ENCODE measurements at regions not wholly inside any gene's neighbourhood (a gene's known extent, or its start where the extent isn't known, plus 50 kb on each side); places are given as distances from the start of the nearest gene placed in this dataset.
A peak's percentile ranks its signal among the peaks of the same experiment; 100 is the strongest.

DNA sequence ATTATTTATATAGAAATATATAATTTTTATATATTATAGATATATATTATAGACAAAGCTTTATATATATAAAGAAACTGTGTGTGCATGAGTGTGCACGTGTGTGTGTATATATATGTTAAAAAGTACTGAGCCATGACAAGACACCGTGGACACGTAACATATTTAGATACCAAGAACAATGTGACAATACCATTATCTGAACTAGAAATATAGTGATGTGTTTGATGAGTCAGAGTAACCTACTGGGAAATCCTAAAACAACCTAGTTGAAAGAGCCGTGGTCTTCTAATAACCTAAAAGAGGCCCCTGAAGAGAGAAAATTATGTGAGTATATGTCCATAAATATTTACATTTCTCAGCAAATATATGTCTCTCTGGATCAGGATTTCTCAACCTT is 50.7 kb upstream of the ITGB8 start:
- DNase-seq = no peak
- Histone ChIP-seq H3K4me3 (ENCODE audit: low read depth in 2 of 2, low read length in 1 of 2) (no peak overlapping the region), H2AFZ (ENCODE audit: low read depth) (no peak overlapping the region), H3K36me3 (replicated peaks in 1 of 2; ENCODE audit: control insufficient read depth in 1 of 2, insufficient read depth in 2 of 2, low read length in 1 of 2) (no peaks in the 10 kb centered on the region), H3K4me2 (no peak overlapping the region), H3K27me3 (ENCODE audit: insufficient read depth) (no peaks in the 10 kb centered on the region), H3K27ac (ENCODE audit: low read depth in 2 of 2, low read length in 1 of 2) (peak overlapping the region in 1 of 2 experiments; percentile 12; a peak in 1 of 4 replicates), H3F3A (replicated peaks; ENCODE audit: insufficient read depth) (peaks cover 20% of the 10 kb centered on the region), H3K79me2 (ENCODE audit: insufficient read depth) (no peaks in the 10 kb centered on the region), H3K9ac (no peak overlapping the region), H3K9me3 (no peaks in the 10 kb centered on the region), H3K9me2 (no peaks in the 10 kb centered on the region), H3K4me1 (ENCODE audit: control insufficient read depth in 1 of 2, insufficient read depth in 2 of 2, low read depth in 1 of 2, low read length in 1 of 2) (peaks cover 3 to 12% of the 10 kb centered on the region in 2 experiments; a peak in 2 of 4 replicates), H4K20me1 (ENCODE audit: insufficient read depth) (no peaks in the 10 kb centered on the region)
- TF ChIP-seq GATA2 (CRISPR knock-in tag; IDR thresholded peaks at IDR 0.05) (no peak), POLR2AphosphoS5 (IDR thresholded peaks at IDR 0.05; ENCODE audit: low read depth, low read length) (no peak), RAD21 (IDR thresholded peaks at IDR 0.05; ENCODE audit: low read length) (no peak), JUND (IDR thresholded peaks at IDR 0.05) (no peak)
- ChIA-PET POLR2A (no interaction called here), CTCF (no interaction called here)
- WGBS (ENCODE audit: low lambda C conversion rate) = 93% methylated on average over 4 of the region's 4 CpGs

DNA sequence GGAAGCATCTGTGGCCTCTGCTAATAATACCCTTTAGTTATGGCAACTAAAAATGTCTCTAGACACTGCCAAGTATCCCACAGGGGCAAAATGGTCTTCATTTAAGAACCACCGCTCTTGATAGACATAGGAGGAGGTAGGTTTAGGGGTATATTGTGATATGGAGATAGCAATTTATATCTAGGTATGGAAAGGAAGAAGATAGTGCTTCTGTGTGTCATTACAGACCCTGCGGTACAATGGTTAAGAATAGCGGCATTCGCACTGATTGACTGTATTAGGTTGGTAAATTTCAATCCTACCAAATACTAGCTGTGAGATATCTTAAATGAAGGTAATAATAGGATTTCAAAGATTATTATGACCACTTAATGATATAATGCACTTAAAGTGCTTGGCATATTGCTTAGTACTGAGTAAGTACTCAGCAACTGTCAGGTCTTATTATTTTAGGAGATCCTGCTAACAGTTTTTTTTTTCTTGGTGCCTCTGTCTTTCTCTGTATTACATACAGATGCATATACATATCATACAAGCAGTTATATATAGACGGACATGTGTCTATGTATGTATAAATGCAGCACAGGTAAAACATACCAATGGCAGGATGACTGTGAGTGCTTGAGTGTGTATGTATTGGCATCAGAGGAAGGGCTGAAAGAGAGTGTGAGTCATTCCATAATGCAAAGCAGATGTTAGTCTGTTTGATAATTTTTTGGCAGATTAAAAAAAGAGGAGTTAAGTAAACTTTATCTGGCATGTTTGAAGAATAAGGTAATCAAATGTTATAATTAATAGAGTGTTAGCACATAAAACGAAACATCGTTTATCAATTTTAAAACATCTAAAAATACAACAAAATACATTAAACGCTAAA is 50.0 kb upstream of the ITGB8 start:
- H4K20me1 ChIP-seq (ENCODE audit: insufficient read depth) = no peaks in the 10 kb centered on the region
- no peak overlapping the region for H2AFZ ChIP-seq (ENCODE audit: low read depth)
- DNase-seq = peak; percentile 27
- WGBS (ENCODE audit: low lambda C conversion rate) = 42% methylated on average over 8 of the region's 8 CpGs
- H3K4me2 ChIP-seq = no peak overlapping the region
- H3K9me2 ChIP-seq = no peaks in the 10 kb centered on the region
- peak overlapping the region in 1 of 2 experiments; percentile 37; a peak in 2 of 4 replicates for H3K27ac ChIP-seq (ENCODE audit: low read depth in 2 of 2, low read length in 1 of 2)
- H3K9me3 ChIP-seq = no peaks in the 10 kb centered on the region
- TF ChIP-seq GATA2 (CRISPR knock-in tag; IDR thresholded peaks at IDR 0.05) = peak; percentile 15; the same call in 1 of the 2 replicates
- TF ChIP-seq POLR2AphosphoS5 (IDR thresholded peaks at IDR 0.05; ENCODE audit: low read depth, low read length) = peak; percentile 88
- TF ChIP-seq FOSL2 (IDR thresholded peaks at IDR 0.05; ENCODE audit: borderline replicate concordance, low read depth) = peak; percentile 97
- TF ChIP-seq, protein P1, sequence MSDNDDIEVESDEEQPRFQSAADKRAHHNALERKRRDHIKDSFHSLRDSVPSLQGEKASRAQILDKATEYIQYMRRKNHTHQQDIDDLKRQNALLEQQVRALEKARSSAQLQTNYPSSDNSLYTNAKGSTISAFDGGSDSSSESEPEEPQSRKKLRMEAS (IDR thresholded peaks at IDR 0.05; ENCODE audit: low read depth) = peak; percentile 22; the same call in 1 of the 2 replicates
- TF ChIP-seq JUND (IDR thresholded peaks at IDR 0.05) = peak; percentile 93
- TF ChIP-seq, protein P2, sequence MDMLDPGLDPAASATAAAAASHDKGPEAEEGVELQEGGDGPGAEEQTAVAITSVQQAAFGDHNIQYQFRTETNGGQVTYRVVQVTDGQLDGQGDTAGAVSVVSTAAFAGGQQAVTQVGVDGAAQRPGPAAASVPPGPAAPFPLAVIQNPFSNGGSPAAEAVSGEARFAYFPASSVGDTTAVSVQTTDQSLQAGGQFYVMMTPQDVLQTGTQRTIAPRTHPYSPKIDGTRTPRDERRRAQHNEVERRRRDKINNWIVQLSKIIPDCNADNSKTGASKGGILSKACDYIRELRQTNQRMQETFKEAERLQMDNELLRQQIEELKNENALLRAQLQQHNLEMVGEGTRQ (IDR thresholded peaks at IDR 0.05; ENCODE audit: borderline replicate concordance, low read depth, low read length) = no peak
- peak; percentile 30 for TF ChIP-seq CHD2 (IDR thresholded peaks at IDR 0.05; ENCODE audit: low read length, partially characterized antibody)
- TF ChIP-seq TCF12 (IDR thresholded peaks at IDR 0.05) = peak; percentile 100
- TF ChIP-seq, protein P3, sequence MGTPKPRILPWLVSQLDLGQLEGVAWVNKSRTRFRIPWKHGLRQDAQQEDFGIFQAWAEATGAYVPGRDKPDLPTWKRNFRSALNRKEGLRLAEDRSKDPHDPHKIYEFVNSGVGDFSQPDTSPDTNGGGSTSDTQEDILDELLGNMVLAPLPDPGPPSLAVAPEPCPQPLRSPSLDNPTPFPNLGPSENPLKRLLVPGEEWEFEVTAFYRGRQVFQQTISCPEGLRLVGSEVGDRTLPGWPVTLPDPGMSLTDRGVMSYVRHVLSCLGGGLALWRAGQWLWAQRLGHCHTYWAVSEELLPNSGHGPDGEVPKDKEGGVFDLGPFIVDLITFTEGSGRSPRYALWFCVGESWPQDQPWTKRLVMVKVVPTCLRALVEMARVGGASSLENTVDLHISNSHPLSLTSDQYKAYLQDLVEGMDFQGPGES (IDR thresholded peaks at IDR 0.05; ENCODE audit: low read depth, low read length) = no peak
- TF ChIP-seq, protein P4, sequence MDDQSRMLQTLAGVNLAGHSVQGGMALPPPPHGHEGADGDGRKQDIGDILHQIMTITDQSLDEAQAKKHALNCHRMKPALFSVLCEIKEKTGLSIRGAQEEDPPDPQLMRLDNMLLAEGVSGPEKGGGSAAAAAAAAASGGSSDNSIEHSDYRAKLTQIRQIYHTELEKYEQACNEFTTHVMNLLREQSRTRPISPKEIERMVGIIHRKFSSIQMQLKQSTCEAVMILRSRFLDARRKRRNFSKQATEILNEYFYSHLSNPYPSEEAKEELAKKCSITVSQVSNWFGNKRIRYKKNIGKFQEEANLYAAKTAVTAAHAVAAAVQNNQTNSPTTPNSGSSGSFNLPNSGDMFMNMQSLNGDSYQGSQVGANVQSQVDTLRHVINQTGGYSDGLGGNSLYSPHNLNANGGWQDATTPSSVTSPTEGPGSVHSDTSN (IDR thresholded peaks at IDR 0.05) = peak; percentile 76; the same call in 1 of the 2 replicates
- TF ChIP-seq EP300 (IDR thresholded peaks at IDR 0.05; ENCODE audit: borderline replicate concordance in 1 of 2, low read depth in 1 of 2, low read length in 1 of 2) = peak; percentile 50 to 78; a peak in 2 of 4 replicates
- TF ChIP-seq NFIC (IDR thresholded peaks at IDR 0.05; ENCODE audit: borderline replicate concordance) = peak; percentile 85
- TF ChIP-seq, protein P5, sequence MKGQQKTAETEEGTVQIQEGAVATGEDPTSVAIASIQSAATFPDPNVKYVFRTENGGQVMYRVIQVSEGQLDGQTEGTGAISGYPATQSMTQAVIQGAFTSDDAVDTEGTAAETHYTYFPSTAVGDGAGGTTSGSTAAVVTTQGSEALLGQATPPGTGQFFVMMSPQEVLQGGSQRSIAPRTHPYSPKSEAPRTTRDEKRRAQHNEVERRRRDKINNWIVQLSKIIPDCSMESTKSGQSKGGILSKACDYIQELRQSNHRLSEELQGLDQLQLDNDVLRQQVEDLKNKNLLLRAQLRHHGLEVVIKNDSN (IDR thresholded peaks at IDR 0.05; ENCODE audit: borderline replicate concordance, low read depth) = no peak
- TF ChIP-seq RCOR1 (IDR thresholded peaks at IDR 0.05; ENCODE audit: low read length) = peak; percentile 46; the same call in 1 of the 2 replicates
- no peaks in the 10 kb centered on the region for H3K79me2 ChIP-seq (ENCODE audit: insufficient read depth)
- no peaks in the 10 kb centered on the region for H3K36me3 ChIP-seq (replicated peaks in 1 of 2; ENCODE audit: control insufficient read depth in 1 of 2, insufficient read depth in 2 of 2, low read length in 1 of 2)
- no peak overlapping the region for H3K9ac ChIP-seq
- no peaks in the 10 kb centered on the region for H3K27me3 ChIP-seq (ENCODE audit: insufficient read depth)
- H3K4me3 ChIP-seq (ENCODE audit: low read depth in 2 of 2, low read length in 1 of 2) = no peak overlapping the region
- peaks cover 3 to 12% of the 10 kb centered on the region in 2 experiments; a peak in 2 of 4 replicates for H3K4me1 ChIP-seq (ENCODE audit: control insufficient read depth in 1 of 2, insufficient read depth in 2 of 2, low read depth in 1 of 2, low read length in 1 of 2)
- peaks cover 20% of the 10 kb centered on the region for H3F3A ChIP-seq (replicated peaks; ENCODE audit: insufficient read depth)
- ChIA-PET POLR2A (no interaction called here), CTCF (interaction anchor here (1.3 to 1.6 kb wide), 2 partner anchors 11 to 50 kb away, joined by 3 to 4 read pairs; partner anchors contain the start of gene ITGB8)

Measured in SK-N-SH (cell line).